SK-N-SH (cell line): ENCODE measurements at regions not wholly inside any gene's neighbourhood (a gene's known extent, or its start where the extent isn't known, plus 50 kb on each side); places are given as distances from the start of the nearest gene placed in this dataset.

ENCODE experiments used
- EP300 ChIP-seq, 2 experiments: IDR thresholded peaks; 2 replicates each; pipeline versions ENCODE4 v1.4.0 to v1.6.1; 2012; ENCODE audit warnings: borderline replicate concordance in 1 of 2, low read depth in 1 of 2, low read length in 1 of 2
- GABPA ChIP-seq: IDR thresholded peaks from 2 replicates; pipeline ENCODE4 v1.4.0; 2012; ENCODE audit warnings: low read depth, mild to moderate bottlenecking
- JUND ChIP-seq: IDR thresholded peaks from 2 replicates; pipeline ENCODE4 v1.4.0; 2012
- RFX5 ChIP-seq: IDR thresholded peaks from 2 replicates; pipeline ENCODE4 v1.6.1; 2012; ENCODE audit warnings: mild to moderate bottlenecking, improper control_type of control experiment, low read length
- SIN3A ChIP-seq: IDR thresholded peaks from 2 replicates; pipeline ENCODE4 v1.6.1; 2012; ENCODE audit warnings: low read depth, mild to moderate bottlenecking, low read length, moderate library complexity, borderline replicate concordance
- YY1 ChIP-seq: IDR thresholded peaks from 2 replicates; pipeline ENCODE4 v1.4.0; 2012; ENCODE audit warnings: low read depth, mild to moderate bottlenecking
- TF ChIP-seq, protein P1 (sequence below): IDR thresholded peaks from 2 replicates; pipeline ENCODE4 v1.6.1; 2012; ENCODE audit warnings: mild to moderate bottlenecking, low read depth, low read length, moderate library complexity
- TF ChIP-seq, protein P2 (sequence below): fragments of 200-600 bp; sonication (generic); IDR thresholded peaks from 2 replicates; pipeline ENCODE4 v1.6.1; 2017; ENCODE audit warnings: antibody characterized with exemption, mild to moderate bottlenecking, moderate library complexity
- TF ChIP-seq, protein P3 (sequence below): IDR thresholded peaks from 2 replicates; pipeline ENCODE4 v1.4.0; 2012; ENCODE audit warnings: low read depth

DNA sequence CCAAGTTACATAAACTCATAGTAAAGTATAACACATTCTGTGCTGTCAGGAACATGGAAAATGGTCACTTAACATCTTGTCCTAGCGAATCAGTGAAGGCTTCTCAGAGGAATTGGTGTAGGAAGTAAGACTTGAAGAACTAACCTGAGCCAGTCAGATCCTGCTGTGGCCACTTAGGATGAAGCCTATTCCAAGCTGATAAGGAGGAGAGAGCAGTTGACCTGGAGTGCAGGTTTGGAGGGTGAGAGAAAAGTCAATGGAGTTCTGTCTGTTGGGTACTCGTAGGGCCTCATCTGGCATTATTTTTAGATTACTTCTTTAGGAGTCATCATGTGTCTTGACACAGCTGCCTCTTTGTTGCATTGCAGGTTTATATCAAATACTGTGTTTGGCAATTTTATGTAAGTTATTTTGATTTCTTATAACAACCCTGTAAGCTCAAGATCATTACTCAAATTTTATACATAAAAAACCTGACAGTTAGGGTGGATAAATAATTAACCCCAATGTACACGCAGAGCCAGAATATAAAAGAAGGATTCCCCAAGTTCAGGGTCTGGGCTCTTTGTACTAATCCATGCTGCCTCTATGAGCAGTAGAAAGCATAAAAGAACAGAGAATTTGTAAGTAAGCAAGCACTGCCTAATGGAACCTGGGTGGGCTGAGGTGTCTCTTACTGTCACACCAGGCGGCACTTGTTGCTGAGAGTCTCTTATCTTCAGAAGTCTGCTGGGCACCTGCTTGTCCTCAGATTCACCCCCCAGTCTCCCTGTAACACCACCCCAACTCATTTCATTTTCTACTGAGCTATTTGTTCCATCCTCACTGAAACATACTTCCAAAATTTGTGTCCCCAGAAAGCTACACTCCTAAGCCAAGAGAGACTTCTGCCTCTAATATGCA is 252.1 kb upstream of the NT5C1B start:
- TF ChIP-seq GABPA: no peak
- no peak for TF ChIP-seq JUND
- TF ChIP-seq EP300 (IDR thresholded peaks at IDR 0.05; ENCODE audit: borderline replicate concordance in 1 of 2, low read depth in 1 of 2, low read length in 1 of 2): no peak
- no peak for TF ChIP-seq YY1
- TF ChIP-seq, protein P1, sequence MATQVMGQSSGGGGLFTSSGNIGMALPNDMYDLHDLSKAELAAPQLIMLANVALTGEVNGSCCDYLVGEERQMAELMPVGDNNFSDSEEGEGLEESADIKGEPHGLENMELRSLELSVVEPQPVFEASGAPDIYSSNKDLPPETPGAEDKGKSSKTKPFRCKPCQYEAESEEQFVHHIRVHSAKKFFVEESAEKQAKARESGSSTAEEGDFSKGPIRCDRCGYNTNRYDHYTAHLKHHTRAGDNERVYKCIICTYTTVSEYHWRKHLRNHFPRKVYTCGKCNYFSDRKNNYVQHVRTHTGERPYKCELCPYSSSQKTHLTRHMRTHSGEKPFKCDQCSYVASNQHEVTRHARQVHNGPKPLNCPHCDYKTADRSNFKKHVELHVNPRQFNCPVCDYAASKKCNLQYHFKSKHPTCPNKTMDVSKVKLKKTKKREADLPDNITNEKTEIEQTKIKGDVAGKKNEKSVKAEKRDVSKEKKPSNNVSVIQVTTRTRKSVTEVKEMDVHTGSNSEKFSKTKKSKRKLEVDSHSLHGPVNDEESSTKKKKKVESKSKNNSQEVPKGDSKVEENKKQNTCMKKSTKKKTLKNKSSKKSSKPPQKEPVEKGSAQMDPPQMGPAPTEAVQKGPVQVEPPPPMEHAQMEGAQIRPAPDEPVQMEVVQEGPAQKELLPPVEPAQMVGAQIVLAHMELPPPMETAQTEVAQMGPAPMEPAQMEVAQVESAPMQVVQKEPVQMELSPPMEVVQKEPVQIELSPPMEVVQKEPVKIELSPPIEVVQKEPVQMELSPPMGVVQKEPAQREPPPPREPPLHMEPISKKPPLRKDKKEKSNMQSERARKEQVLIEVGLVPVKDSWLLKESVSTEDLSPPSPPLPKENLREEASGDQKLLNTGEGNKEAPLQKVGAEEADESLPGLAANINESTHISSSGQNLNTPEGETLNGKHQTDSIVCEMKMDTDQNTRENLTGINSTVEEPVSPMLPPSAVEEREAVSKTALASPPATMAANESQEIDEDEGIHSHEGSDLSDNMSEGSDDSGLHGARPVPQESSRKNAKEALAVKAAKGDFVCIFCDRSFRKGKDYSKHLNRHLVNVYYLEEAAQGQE: no peak
- TF ChIP-seq, protein P2, sequence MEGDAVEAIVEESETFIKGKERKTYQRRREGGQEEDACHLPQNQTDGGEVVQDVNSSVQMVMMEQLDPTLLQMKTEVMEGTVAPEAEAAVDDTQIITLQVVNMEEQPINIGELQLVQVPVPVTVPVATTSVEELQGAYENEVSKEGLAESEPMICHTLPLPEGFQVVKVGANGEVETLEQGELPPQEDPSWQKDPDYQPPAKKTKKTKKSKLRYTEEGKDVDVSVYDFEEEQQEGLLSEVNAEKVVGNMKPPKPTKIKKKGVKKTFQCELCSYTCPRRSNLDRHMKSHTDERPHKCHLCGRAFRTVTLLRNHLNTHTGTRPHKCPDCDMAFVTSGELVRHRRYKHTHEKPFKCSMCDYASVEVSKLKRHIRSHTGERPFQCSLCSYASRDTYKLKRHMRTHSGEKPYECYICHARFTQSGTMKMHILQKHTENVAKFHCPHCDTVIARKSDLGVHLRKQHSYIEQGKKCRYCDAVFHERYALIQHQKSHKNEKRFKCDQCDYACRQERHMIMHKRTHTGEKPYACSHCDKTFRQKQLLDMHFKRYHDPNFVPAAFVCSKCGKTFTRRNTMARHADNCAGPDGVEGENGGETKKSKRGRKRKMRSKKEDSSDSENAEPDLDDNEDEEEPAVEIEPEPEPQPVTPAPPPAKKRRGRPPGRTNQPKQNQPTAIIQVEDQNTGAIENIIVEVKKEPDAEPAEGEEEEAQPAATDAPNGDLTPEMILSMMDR: no peak
- no peak for TF ChIP-seq SIN3A
- TF ChIP-seq, protein P3, sequence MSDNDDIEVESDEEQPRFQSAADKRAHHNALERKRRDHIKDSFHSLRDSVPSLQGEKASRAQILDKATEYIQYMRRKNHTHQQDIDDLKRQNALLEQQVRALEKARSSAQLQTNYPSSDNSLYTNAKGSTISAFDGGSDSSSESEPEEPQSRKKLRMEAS: no peak
- no peak for TF ChIP-seq RFX5
